Panc1 (cell line): ENCODE measurements at regions not wholly inside any gene's neighbourhood (a gene's known extent, or its start where the extent isn't known, plus 50 kb on each side); places are given as distances from the start of the nearest gene placed in this dataset.

Experiments used
- CTCF ChIP-seq: fragments of 450-650 bp; IDR thresholded peaks from 2 replicates; pipeline ENCODE4 v1.5.1; 2017; ENCODE audit warnings: mild to moderate bottlenecking
- POLR2AphosphoS5 ChIP-seq: IDR thresholded peaks from 2 replicates; pipeline ENCODE4 v1.6.1; 2012; ENCODE audit warnings: mild to moderate bottlenecking, low read depth, low read length, moderate library complexity
- REST ChIP-seq, 2 experiments: IDR thresholded peaks; 2 replicates each; pipeline ENCODE4 v1.6.1; 2011 to 2012; ENCODE audit warnings: low read depth in 2 of 2, control low read depth in 1 of 2, low read length in 1 of 2, mild to moderate bottlenecking in 1 of 2, moderate library complexity in 1 of 2; ENCODE audit not compliant: insufficient read depth in 1 of 2
- TCF7L2 ChIP-seq: IDR thresholded peaks from 2 replicates; pipeline ENCODE4 v1.6.1; 2011; ENCODE audit warnings: mild to moderate bottlenecking, low read depth, low read length, inconsistent platforms

GRCh38 chr12:84624601-84625000 is 288.0 kb downstream of the SLC6A15 start:
- no peak for TF ChIP-seq CTCF
- no peak for TF ChIP-seq REST (IDR thresholded peaks at IDR 0.05; ENCODE audit: insufficient read depth in 1 of 2, low read depth in 2 of 2, low read length in 1 of 2)
- no peak for TF ChIP-seq POLR2AphosphoS5
- no peak for TF ChIP-seq TCF7L2
